ENCODE measurements at regions not wholly inside any gene's neighbourhood (a gene's known extent, or its start where the extent isn't known, plus 50 kb on each side); places are given as distances from the start of the nearest gene placed in this dataset.

DNA sequence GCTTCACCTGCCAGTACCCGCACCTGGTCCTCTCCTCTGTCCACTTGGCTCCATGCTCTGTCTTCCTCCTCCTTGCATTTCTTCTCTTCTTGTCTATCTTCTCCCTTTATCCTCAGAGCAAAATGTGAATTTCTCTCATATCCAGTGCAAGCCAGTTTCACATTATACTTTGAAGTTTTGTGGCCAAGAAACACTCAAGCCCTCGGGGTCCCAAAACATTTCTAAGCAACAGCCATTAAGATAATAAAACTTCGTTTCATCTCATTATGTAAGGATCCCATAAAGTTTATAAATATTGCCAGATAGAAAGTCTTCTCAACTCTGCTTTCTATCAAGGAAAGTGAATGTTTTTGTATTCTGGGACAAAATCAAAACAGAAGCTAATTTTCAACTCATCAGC lies 178.8 kb downstream of the SNX18 start:
- TF ChIP-seq, protein P1, sequence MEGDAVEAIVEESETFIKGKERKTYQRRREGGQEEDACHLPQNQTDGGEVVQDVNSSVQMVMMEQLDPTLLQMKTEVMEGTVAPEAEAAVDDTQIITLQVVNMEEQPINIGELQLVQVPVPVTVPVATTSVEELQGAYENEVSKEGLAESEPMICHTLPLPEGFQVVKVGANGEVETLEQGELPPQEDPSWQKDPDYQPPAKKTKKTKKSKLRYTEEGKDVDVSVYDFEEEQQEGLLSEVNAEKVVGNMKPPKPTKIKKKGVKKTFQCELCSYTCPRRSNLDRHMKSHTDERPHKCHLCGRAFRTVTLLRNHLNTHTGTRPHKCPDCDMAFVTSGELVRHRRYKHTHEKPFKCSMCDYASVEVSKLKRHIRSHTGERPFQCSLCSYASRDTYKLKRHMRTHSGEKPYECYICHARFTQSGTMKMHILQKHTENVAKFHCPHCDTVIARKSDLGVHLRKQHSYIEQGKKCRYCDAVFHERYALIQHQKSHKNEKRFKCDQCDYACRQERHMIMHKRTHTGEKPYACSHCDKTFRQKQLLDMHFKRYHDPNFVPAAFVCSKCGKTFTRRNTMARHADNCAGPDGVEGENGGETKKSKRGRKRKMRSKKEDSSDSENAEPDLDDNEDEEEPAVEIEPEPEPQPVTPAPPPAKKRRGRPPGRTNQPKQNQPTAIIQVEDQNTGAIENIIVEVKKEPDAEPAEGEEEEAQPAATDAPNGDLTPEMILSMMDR (conservative IDR thresholded peaks at IDR 0.05; ENCODE audit: low read depth, low read length), result no peak
- no peak for TF ChIP-seq EZH2 (IDR thresholded peaks at IDR 0.05; ENCODE audit: low read length, unreplicated experiment)
